ENCODE measurements at regions not wholly inside any gene's neighbourhood (a gene's known extent, or its start where the extent isn't known, plus 50 kb on each side); places are given as distances from the start of the nearest gene placed in this dataset.

DNA sequence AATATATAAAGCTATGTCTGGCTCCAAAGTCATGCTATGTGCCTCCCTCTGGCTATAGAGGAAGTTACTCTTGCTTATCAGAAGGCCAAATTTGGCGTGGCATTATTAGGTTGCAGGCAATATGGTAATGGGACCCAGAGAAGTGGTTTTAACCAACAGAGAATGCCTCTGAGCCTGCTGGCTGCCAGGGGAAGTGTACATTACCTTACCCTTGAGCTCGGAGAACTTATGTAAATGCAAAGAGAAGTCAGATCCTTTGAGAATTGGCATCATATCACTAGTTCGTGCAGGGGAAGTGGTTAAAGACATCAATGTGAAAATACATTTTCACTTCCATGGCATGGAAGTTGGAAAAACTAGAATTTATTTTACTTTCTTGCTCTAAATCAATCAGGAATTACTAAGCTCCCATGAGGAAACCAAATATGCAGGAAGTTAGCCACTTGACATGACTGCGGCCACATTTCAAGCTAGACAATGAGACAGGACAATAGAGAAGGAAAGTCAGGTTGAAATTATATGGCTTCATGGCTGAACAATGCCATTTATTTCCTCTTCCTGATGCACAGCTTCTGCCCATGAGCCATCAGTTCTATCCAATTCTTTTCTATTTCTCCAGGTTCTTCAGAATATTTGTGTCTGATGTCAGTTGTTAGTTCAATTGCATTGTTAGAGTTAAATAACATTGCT, 134.0 kb upstream of the PHACTR1 start:
- H3K23ac ChIP-seq (ENCODE audit: insufficient read length, low read depth, low read length) = no peak overlapping the region
- no peak overlapping the region for H2BK5ac ChIP-seq (ENCODE audit: insufficient read length, low read length)
- H2AFZ ChIP-seq (ENCODE audit: low read length) = no peak overlapping the region
- H3K14ac ChIP-seq (ENCODE audit: insufficient read depth, low read length) = no peak overlapping the region
- no peaks in the 10 kb centered on the region for H3K79me2 ChIP-seq (ENCODE audit: insufficient read depth, low read length)
- H2BK120ac ChIP-seq (ENCODE audit: low read depth, low read length, poor library complexity, severe bottlenecking) = no peak overlapping the region
- H2BK12ac ChIP-seq (ENCODE audit: insufficient read length, low read depth, low read length) = no peak overlapping the region
- no peak overlapping the region for H3K4ac ChIP-seq (ENCODE audit: low read depth, low read length)
- H3K4me3 Mint-ChIP-seq = no peak overlapping the region
- no CpG with 5 or more reads among the region's 4 CpGs for WGBS (ENCODE audit: extremely low coverage, insufficient read length, low lambda C conversion rate)
- H3K27me3 ChIP-seq (ENCODE audit: insufficient read depth, low read length) = no peaks in the 10 kb centered on the region
- H2BK20ac ChIP-seq (ENCODE audit: low read depth, low read length, poor library complexity, severe bottlenecking) = peak overlapping the region; percentile 60
- no peaks in the 10 kb centered on the region for H3K79me1 ChIP-seq (ENCODE audit: insufficient read depth, low read depth, low read length, poor library complexity, severe bottlenecking)
- H3K9me3 ChIP-seq (ENCODE audit: control insufficient read depth, low read depth, low read length) = no peaks in the 10 kb centered on the region
- H3K27ac ChIP-seq (ENCODE audit: insufficient read length, low read depth, low read length) = no peak overlapping the region
- H3K23me2 ChIP-seq (ENCODE audit: insufficient read length, low read depth, low read length, poor library complexity, severe bottlenecking) = no peaks in the 10 kb centered on the region
- no peak overlapping the region for H3K9ac ChIP-seq (ENCODE audit: extremely low read depth, insufficient read length, low read length)
- H2BK15ac ChIP-seq (ENCODE audit: low read depth, low read length) = no peak overlapping the region
- H3K4me2 ChIP-seq (ENCODE audit: insufficient read depth, insufficient read length, low read length) = no peak overlapping the region
- H4K5ac ChIP-seq (ENCODE audit: insufficient read length, low read depth, low read length) = no peak overlapping the region
- no peak overlapping the region for H3K18ac ChIP-seq (ENCODE audit: insufficient read length, low read depth, low read length)
- H2AK5ac ChIP-seq (ENCODE audit: insufficient read length, low read length) = no peak overlapping the region
- no peak overlapping the region for H3K27ac Mint-ChIP-seq
- no peaks in the 10 kb centered on the region for H3K9me3 Mint-ChIP-seq
- TF ChIP-seq, protein P1, sequence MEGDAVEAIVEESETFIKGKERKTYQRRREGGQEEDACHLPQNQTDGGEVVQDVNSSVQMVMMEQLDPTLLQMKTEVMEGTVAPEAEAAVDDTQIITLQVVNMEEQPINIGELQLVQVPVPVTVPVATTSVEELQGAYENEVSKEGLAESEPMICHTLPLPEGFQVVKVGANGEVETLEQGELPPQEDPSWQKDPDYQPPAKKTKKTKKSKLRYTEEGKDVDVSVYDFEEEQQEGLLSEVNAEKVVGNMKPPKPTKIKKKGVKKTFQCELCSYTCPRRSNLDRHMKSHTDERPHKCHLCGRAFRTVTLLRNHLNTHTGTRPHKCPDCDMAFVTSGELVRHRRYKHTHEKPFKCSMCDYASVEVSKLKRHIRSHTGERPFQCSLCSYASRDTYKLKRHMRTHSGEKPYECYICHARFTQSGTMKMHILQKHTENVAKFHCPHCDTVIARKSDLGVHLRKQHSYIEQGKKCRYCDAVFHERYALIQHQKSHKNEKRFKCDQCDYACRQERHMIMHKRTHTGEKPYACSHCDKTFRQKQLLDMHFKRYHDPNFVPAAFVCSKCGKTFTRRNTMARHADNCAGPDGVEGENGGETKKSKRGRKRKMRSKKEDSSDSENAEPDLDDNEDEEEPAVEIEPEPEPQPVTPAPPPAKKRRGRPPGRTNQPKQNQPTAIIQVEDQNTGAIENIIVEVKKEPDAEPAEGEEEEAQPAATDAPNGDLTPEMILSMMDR (conservative IDR thresholded peaks at IDR 0.05) = no peak; the same call in 2 of the 3 replicates
- H3K4me1 ChIP-seq (ENCODE audit: insufficient read depth, low read length) = no peaks in the 10 kb centered on the region
- no peaks in the 10 kb centered on the region for H3K36me3 Mint-ChIP-seq (ENCODE audit: insufficient read depth in 1 of 3, low read depth in 3 of 3)
- H4K8ac ChIP-seq (replicated peaks; ENCODE audit: insufficient read length, low read depth, low read length) = no peak overlapping the region
- DNase-seq = no peak
- H3K56ac ChIP-seq (ENCODE audit: insufficient read length, low read depth, low read length) = no peak overlapping the region
- H4K20me1 ChIP-seq (ENCODE audit: control insufficient read depth, insufficient read depth, insufficient read length) = no peaks in the 10 kb centered on the region
- H3K27me3 Mint-ChIP-seq (ENCODE audit: low read depth) = no peaks in the 10 kb centered on the region; the same call in 1 of the 2 replicates
- H4K91ac ChIP-seq (ENCODE audit: insufficient read length, low read depth, low read length) = no peak overlapping the region
- H3K4me1 Mint-ChIP-seq = peaks cover 3 to 4% of the 10 kb centered on the region in 2 experiments; a peak in 3 of 4 replicates
- no peak overlapping the region for H3T11ph ChIP-seq (ENCODE audit: low read length)

All from H9 (cell line).